ENCODE measurements at regions not wholly inside any gene's neighbourhood (a gene's known extent, or its start where the extent isn't known, plus 50 kb on each side); places are given as distances from the start of the nearest gene placed in this dataset.

DNA sequence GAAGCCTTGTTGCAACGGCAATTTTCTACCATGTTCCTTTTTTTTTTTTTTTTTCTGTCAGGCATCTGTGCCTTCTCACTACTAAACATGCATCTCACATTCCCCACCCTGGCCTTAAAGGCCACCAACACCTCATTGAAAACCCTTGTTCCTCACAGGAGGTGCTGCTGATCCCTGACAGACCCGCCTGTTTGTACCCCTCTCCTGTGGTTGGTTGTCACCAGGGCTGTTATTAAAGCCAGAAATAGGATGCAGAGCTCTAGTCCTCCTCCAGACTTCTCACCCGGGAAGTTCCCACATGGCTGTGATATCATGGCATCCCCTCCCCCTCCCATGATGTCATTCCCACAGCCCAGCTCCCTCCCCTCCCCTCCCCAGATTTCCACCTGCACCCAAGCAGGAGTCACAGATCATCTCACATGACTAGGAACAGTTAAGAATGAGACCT lies 302.8 kb upstream of the NCAM1 start:
- Histone ChIP-seq H3K56ac (replicated peaks; ENCODE audit: insufficient read length, low read depth, low read length) (no peak overlapping the region), H3K79me2 (ENCODE audit: control insufficient read depth in 1 of 2, insufficient read depth in 2 of 2, low read length in 2 of 2) (no peaks in the 10 kb centered on the region), H3K4me2 (ENCODE audit: insufficient read depth in 1 of 2, low read depth in 2 of 2, low read length in 2 of 2) (no peak overlapping the region), H4K5ac (ENCODE audit: insufficient read length, low read depth, low read length) (no peak overlapping the region), H3K27ac (ENCODE audit: low read depth, low read length) (no peak overlapping the region), H2AK5ac (ENCODE audit: low read depth, low read length) (no peak overlapping the region), H2BK120ac (replicated peaks; ENCODE audit: low read depth, low read length) (no peak overlapping the region), H2BK20ac (ENCODE audit: low read length) (no peak overlapping the region), H2BK12ac (ENCODE audit: low read depth, low read length) (no peak overlapping the region), H3K27me3 (replicated peaks in 1 of 4; ENCODE audit: control insufficient read depth in 3 of 4, extremely low read depth in 1 of 4, insufficient read depth in 3 of 4, low read length in 3 of 4) (no peaks in the 10 kb centered on the region), H4K8ac (ENCODE audit: extremely low read depth, insufficient read depth, low read length) (no peak overlapping the region), H4K20me1 (replicated peaks in 1 of 2; ENCODE audit: control insufficient read depth in 1 of 2, insufficient read depth in 2 of 2, low read length in 2 of 2) (no peaks in the 10 kb centered on the region), H3K4me1 (replicated peaks in 1 of 4; ENCODE audit: control insufficient read depth in 3 of 4, insufficient read depth in 4 of 4, low read length in 3 of 4) (no peaks in the 10 kb centered on the region), H3K4me3 (ENCODE audit: extremely low read depth in 1 of 4, insufficient read depth in 2 of 4, low read depth in 3 of 4, low read length in 4 of 4) (no peak overlapping the region), H3K4ac (replicated peaks; ENCODE audit: insufficient read length, low read depth, low read length) (no peak overlapping the region), H3K23ac (ENCODE audit: insufficient read length) (no peak overlapping the region), H3K23me2 (ENCODE audit: low read depth, low read length) (no peaks in the 10 kb centered on the region; the same call in 1 of the 2 replicates), H3K14ac (ENCODE audit: insufficient read length) (no peak overlapping the region), H3K9me3 (ENCODE audit: insufficient read depth in 2 of 2, low read depth in 1 of 2, low read length in 1 of 2) (no peaks in the 10 kb centered on the region), H3K79me1 (ENCODE audit: low read depth, low read length) (no peaks in the 10 kb centered on the region), H2AFZ (ENCODE audit: low read length) (no peak overlapping the region), H4K91ac (replicated peaks; ENCODE audit: insufficient read length, low read length) (no peak overlapping the region), H2BK15ac (ENCODE audit: low read length) (no peak overlapping the region), H3K9ac (replicated peaks in 1 of 4; ENCODE audit: extremely low read depth in 1 of 4, low read depth in 3 of 4, low read length in 3 of 4) (no peak overlapping the region), H2BK5ac (ENCODE audit: low read depth, low read length) (no peak overlapping the region), H3K18ac (ENCODE audit: extremely low read depth, low read length) (no peak overlapping the region), H3K36me3 (ENCODE audit: control insufficient read depth in 2 of 4, insufficient read depth in 4 of 4, low read length in 3 of 4) (no peaks in the 10 kb centered on the region)
- 100% methylated on average over 2 of the region's 3 CpGs; no CpG with 5 or more reads in 1 of the 2 experiments for WGBS, 2 experiments (ENCODE audit: extremely low coverage in 1 of 2, insufficient coverage in 1 of 2, insufficient read length in 1 of 2, insufficient replicate concordance in 2 of 2, low coverage in 1 of 2, low lambda C conversion rate in 2 of 2, missing lambda C conversion rate in 1 of 2)
- no peak for DNase-seq (ENCODE audit: low read depth in 1 of 2, low spot score in 2 of 2)
- FAIRE-seq: no peak
- TF ChIP-seq RAD21 (IDR thresholded peaks at IDR 0.05 in 1 of 2, conservative IDR thresholded peaks at IDR 0.05 in 1 of 2; ENCODE audit: low read depth in 2 of 2, low read length in 2 of 2): no peak
- TF ChIP-seq ASH2L (IDR thresholded peaks at IDR 0.05; ENCODE audit: low read length): no peak
- no peak for TF ChIP-seq EGR1 (IDR thresholded peaks at IDR 0.05; ENCODE audit: borderline replicate concordance, low read depth, low read length)
- TF ChIP-seq MAFK (IDR thresholded peaks at IDR 0.05; ENCODE audit: low read depth, low read length): no peak
- no peak for TF ChIP-seq KDM4A (IDR thresholded peaks at IDR 0.05; ENCODE audit: low read depth, low read length, severe bottlenecking)
- no peak for TF ChIP-seq SP2 (IDR thresholded peaks at IDR 0.05; ENCODE audit: low read length)
- TF ChIP-seq POU5F1 (IDR thresholded peaks at IDR 0.05; ENCODE audit: low read depth, low read length): no peak
- TF ChIP-seq TEAD4 (IDR thresholded peaks at IDR 0.05; ENCODE audit: low read depth, low read length): no peak
- no peak for TF ChIP-seq YY1 (IDR thresholded peaks at IDR 0.05; ENCODE audit: low read depth, low read length)
- no peak for TF ChIP-seq RXRA (IDR thresholded peaks at IDR 0.05; ENCODE audit: insufficient read depth, low read depth, low read length)
- TF ChIP-seq KDM1A (IDR thresholded peaks at IDR 0.05; ENCODE audit: borderline replicate concordance, low read length): no peak
- no peak for TF ChIP-seq PHF8 (conservative IDR thresholded peaks at IDR 0.05; ENCODE audit: low read depth, low read length)
- no peak for TF ChIP-seq TCF12 (IDR thresholded peaks at IDR 0.05; ENCODE audit: low read depth, low read length)
- TF ChIP-seq ZNF274 (IDR thresholded peaks at IDR 0.05; ENCODE audit: borderline replicate concordance, extremely low read depth, low read length): no peak
- CTCF ChIA-PET (ENCODE audit: partially characterized antibody): no interaction called here
- POLR2A ChIA-PET (ENCODE audit: partially characterized antibody): no interaction called here

All from H1 (cell line).